ENCODE measurements at regions not wholly inside any gene's neighbourhood (a gene's known extent, or its start where the extent isn't known, plus 50 kb on each side); places are given as distances from the start of the nearest gene placed in this dataset.

DNA sequence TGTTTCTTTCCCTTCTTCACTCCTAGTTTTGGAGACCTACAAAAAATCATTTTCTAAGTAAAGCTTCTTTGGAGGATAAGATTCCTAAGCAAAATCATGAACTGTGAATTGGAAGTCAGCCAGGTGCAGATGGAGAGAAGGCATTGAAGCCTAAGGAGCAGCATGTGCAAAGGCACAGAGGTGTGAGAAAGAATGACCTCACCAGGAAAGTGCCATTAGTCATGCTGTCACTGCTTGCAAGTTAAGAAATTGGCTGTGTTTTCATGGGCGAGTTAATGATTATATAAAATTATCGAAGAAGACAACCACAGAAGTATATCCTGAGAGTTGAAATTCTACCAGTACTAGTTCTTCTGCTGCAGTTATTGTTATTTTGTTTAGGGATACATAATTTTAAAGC, 80.3 kb upstream of the KLHL1 start:
- no peaks in the 10 kb centered on the region for H3K27me3 ChIP-seq (replicated peaks)
- H3K4me1 ChIP-seq (replicated peaks), result no peaks in the 10 kb centered on the region
- DNase-seq (ENCODE audit: low read depth in 1 of 2, low spot score in 2 of 2), result no peak
- no peaks in the 10 kb centered on the region for H3K9me3 ChIP-seq (replicated peaks)
- H3K27ac ChIP-seq, result no peak overlapping the region
- no peak overlapping the region for H3K4me3 ChIP-seq
- no peaks in the 10 kb centered on the region for H3K36me3 ChIP-seq

DNA sequence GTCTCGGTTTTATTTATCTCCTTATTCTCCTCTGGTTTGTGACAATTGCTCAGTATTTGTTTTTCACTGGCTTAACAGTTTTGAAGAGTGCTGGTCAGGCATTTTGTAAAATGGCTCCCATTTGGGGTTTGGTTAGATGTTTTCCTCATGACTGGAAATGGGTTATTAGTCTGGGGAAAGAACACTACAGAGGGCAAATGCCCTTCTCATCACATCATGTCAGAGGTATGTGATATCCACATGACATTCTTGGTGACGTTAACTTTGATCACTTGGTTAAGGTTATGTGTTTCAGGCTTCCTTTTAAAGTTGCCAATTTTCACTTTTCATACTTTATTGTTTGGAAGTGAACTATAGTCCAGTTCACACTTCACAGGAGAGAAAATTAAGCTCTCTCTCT, 74.8 kb upstream of the KLHL1 start:
- no peak overlapping the region for H3K4me3 ChIP-seq
- H3K27ac ChIP-seq, result no peak overlapping the region
- no peaks in the 10 kb centered on the region for H3K4me1 ChIP-seq (replicated peaks)
- H3K36me3 ChIP-seq, result no peaks in the 10 kb centered on the region
- H3K9me3 ChIP-seq (replicated peaks), result no peaks in the 10 kb centered on the region
- DNase-seq (ENCODE audit: low read depth in 1 of 2, low spot score in 2 of 2), result no peak
- H3K27me3 ChIP-seq (replicated peaks), result no peaks in the 10 kb centered on the region
